SK-N-SH (cell line): ENCODE measurements at regions not wholly inside any gene's neighbourhood (a gene's known extent, or its start where the extent isn't known, plus 50 kb on each side); places are given as distances from the start of the nearest gene placed in this dataset.
"Not testable (repeated sequence)": the region's sequence is repeated elsewhere in the genome, so short reads cannot be mapped to it uniquely, and the experiment has no call there.

ENCODE experiments used
- EP300 ChIP-seq, 2 experiments: IDR thresholded peaks; 2 replicates each; pipeline versions ENCODE4 v1.4.0 to v1.6.1; 2012; ENCODE audit warnings: borderline replicate concordance in 1 of 2, low read depth in 1 of 2, low read length in 1 of 2
- EZH2phosphoT487 ChIP-seq: fragments of 200-600 bp; sonication (generic); IDR thresholded peaks from 2 replicates; pipeline ENCODE4 v1.6.1; 2017; ENCODE audit warnings: low read depth, mixed run types, mild to moderate bottlenecking, antibody characterized with exemption, moderate library complexity, borderline replicate concordance
- IRF3 ChIP-seq: fragments of 150-350 bp; IDR thresholded peaks from 2 replicates; pipeline ENCODE4 v1.6.1; 2016; ENCODE audit warnings: mild to moderate bottlenecking, low read depth, low read length
- TF ChIP-seq, protein P1 (sequence below): fragments of 200-600 bp; sonication (generic); IDR thresholded peaks from 2 replicates; pipeline ENCODE4 v1.6.1; 2017; ENCODE audit warnings: antibody characterized with exemption, mild to moderate bottlenecking, moderate library complexity
- TF ChIP-seq, protein P2 (sequence below): IDR thresholded peaks from 2 replicates; pipeline ENCODE4 v1.4.0; 2012; ENCODE audit warnings: low read depth

DNA sequence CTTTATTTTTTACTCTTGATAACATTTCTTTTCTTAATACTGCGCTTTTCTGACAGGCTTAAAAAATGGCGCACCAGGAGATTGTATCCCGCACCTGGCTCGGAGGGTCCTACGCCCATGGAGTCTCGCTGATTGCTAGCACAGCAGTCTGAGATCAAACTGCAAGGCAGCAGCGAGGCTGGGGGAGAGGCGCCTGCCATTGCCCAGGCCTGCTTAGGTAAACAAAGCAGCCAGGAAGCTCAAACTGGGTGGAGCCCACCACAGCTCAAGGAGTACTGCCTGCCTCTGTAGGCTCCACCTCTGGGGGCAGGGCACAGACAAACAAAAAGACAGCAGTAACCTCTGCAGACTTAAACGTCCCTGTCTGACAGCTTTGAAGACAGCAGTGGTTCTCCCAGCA is 264.2 kb upstream of the EYS start:
- TF ChIP-seq IRF3; EP300 (IDR thresholded peaks at IDR 0.05; ENCODE audit: borderline replicate concordance in 1 of 2, low read depth in 1 of 2, low read length in 1 of 2); EZH2phosphoT487: not testable (repeated sequence)
- TF ChIP-seq, protein P1, sequence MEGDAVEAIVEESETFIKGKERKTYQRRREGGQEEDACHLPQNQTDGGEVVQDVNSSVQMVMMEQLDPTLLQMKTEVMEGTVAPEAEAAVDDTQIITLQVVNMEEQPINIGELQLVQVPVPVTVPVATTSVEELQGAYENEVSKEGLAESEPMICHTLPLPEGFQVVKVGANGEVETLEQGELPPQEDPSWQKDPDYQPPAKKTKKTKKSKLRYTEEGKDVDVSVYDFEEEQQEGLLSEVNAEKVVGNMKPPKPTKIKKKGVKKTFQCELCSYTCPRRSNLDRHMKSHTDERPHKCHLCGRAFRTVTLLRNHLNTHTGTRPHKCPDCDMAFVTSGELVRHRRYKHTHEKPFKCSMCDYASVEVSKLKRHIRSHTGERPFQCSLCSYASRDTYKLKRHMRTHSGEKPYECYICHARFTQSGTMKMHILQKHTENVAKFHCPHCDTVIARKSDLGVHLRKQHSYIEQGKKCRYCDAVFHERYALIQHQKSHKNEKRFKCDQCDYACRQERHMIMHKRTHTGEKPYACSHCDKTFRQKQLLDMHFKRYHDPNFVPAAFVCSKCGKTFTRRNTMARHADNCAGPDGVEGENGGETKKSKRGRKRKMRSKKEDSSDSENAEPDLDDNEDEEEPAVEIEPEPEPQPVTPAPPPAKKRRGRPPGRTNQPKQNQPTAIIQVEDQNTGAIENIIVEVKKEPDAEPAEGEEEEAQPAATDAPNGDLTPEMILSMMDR, result not testable (repeated sequence)
- TF ChIP-seq, protein P2, sequence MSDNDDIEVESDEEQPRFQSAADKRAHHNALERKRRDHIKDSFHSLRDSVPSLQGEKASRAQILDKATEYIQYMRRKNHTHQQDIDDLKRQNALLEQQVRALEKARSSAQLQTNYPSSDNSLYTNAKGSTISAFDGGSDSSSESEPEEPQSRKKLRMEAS, result not testable (repeated sequence)
